Loucy (cell line): ENCODE measurements at regions not wholly inside any gene's neighbourhood (a gene's known extent, or its start where the extent isn't known, plus 50 kb on each side); places are given as distances from the start of the nearest gene placed in this dataset.

Experiments
- H2AFZ ChIP-seq: fragments of 200-600 bp; sonication (generic); 2 replicates; pipeline ENCODE4 v1.6.0; 2016; ENCODE audit warnings: antibody characterized with exemption, mild to moderate bottlenecking, low read length, moderate library complexity
- H3F3A ChIP-seq: fragments of 200-600 bp; 2 replicates; pipeline ENCODE4 v1.6.0; 2016; ENCODE audit warnings: antibody characterized with exemption, low read depth, mild to moderate bottlenecking
- H3K27me3 ChIP-seq: fragments of 200-600 bp; sonication (generic); 2 replicates; pipeline ENCODE4 v1.6.1; 2014; ENCODE audit warnings: low read length, mild to moderate bottlenecking; ENCODE audit not compliant: insufficient read depth, poor library complexity, severe bottlenecking
- H3K36me3 ChIP-seq: fragments of 200-600 bp; sonication (generic); 2 replicates; pipeline ENCODE4 v1.6.1; 2016; ENCODE audit warnings: low read length; ENCODE audit not compliant: insufficient read depth
- H3K4me1 ChIP-seq: fragments of 200-600 bp; sonication (generic); 2 replicates; pipeline ENCODE4 v1.5.1; 2014; ENCODE audit warnings: low read length, mild to moderate bottlenecking; ENCODE audit not compliant: insufficient read depth, poor library complexity, severe bottlenecking
- H3K4me2 ChIP-seq: fragments of 200-600 bp; sonication (generic); 2 replicates; pipeline ENCODE4 v1.6.0; 2014; ENCODE audit warnings: antibody characterized with exemption, low read length, low read depth, mild to moderate bottlenecking; ENCODE audit not compliant: poor library complexity, severe bottlenecking
- H3K4me3 ChIP-seq: fragments of 200-600 bp; sonication (generic); 2 replicates; pipeline ENCODE4 v1.5.1; 2014; ENCODE audit warnings: low read length, mild to moderate bottlenecking, mixed read lengths; ENCODE audit not compliant: poor library complexity, severe bottlenecking
- H3K79me2 ChIP-seq: fragments of 200-600 bp; sonication (generic); 2 replicates; pipeline ENCODE4 v1.6.1; 2014; ENCODE audit warnings: low read length; ENCODE audit not compliant: insufficient read depth
- H3K9ac ChIP-seq: fragments of 200-600 bp; sonication (generic); 2 replicates; pipeline ENCODE4 v1.6.0; 2014; ENCODE audit warnings: mild to moderate bottlenecking, low read depth, low read length, moderate library complexity; ENCODE audit not compliant: poor library complexity, severe bottlenecking
- H3K9me2 ChIP-seq: fragments of 200-600 bp; sonication (generic); replicated peaks from 2 replicates; pipeline ENCODE4 v1.6.1; 2016; ENCODE audit warnings: low read depth, low read length, mixed read lengths
- H3K9me3 ChIP-seq: fragments of 200-600 bp; sonication (generic); 2 replicates; pipeline ENCODE4 v1.6.1; 2014; ENCODE audit warnings: mild to moderate bottlenecking, antibody characterized with exemption, low read length, low read depth; ENCODE audit not compliant: insufficient read depth
- H4K20me1 ChIP-seq: fragments of 200-600 bp; sonication (generic); 2 replicates; pipeline ENCODE4 v1.6.0; 2014; ENCODE audit warnings: antibody characterized with exemption, low read length, mild to moderate bottlenecking; ENCODE audit not compliant: insufficient read depth, poor library complexity, severe bottlenecking
- EZH2phosphoT487 ChIP-seq: fragments of 200-600 bp; IDR thresholded peaks from 2 replicates; pipeline ENCODE4 v1.6.1; 2018; ENCODE audit warnings: antibody characterized with exemption, mild to moderate bottlenecking, moderate library complexity, borderline replicate concordance
- TF ChIP-seq, protein P1 (sequence below): fragments of 200-600 bp; sonication (generic); conservative IDR thresholded peaks from 2 replicates; pipeline ENCODE4 v1.5.1; 2014; ENCODE audit warnings: mild to moderate bottlenecking, antibody characterized with exemption, low read length

DNA sequence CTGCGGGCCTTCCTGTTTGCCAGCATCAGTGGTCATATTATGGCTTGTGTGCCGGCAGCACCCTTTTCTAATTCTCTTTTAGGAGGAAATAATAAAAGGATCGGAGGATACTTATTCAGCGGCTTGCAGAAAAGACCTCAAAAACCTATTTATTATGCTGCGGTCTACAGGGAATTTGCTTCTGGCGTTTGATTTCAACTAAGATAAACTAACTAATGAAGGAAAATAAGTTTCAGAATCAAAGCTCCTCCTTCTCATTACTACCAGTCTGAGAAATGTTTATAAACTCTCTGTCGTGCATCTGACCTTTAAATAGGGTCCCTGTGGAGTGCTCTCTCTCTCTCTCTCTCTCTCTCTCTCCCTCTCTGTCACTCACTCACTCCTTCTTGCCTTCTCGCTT, 335.0 kb upstream of the GLI3 start:
- H3F3A ChIP-seq: no peaks in the 10 kb centered on the region
- H3K36me3 ChIP-seq: no peaks in the 10 kb centered on the region
- H3K79me2 ChIP-seq: no peaks in the 10 kb centered on the region
- peaks cover 2% of the 10 kb centered on the region for H3K4me1 ChIP-seq
- no peak for TF ChIP-seq EZH2phosphoT487
- TF ChIP-seq, protein P1, sequence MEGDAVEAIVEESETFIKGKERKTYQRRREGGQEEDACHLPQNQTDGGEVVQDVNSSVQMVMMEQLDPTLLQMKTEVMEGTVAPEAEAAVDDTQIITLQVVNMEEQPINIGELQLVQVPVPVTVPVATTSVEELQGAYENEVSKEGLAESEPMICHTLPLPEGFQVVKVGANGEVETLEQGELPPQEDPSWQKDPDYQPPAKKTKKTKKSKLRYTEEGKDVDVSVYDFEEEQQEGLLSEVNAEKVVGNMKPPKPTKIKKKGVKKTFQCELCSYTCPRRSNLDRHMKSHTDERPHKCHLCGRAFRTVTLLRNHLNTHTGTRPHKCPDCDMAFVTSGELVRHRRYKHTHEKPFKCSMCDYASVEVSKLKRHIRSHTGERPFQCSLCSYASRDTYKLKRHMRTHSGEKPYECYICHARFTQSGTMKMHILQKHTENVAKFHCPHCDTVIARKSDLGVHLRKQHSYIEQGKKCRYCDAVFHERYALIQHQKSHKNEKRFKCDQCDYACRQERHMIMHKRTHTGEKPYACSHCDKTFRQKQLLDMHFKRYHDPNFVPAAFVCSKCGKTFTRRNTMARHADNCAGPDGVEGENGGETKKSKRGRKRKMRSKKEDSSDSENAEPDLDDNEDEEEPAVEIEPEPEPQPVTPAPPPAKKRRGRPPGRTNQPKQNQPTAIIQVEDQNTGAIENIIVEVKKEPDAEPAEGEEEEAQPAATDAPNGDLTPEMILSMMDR: no peak
- H4K20me1 ChIP-seq: no peaks in the 10 kb centered on the region
- H3K27me3 ChIP-seq: no peaks in the 10 kb centered on the region
- no peaks in the 10 kb centered on the region for H3K9me2 ChIP-seq
- peak overlapping the region; percentile 24 for H3K4me2 ChIP-seq
- no peaks in the 10 kb centered on the region for H3K9me3 ChIP-seq
- H3K9ac ChIP-seq: no peak overlapping the region
- no peak overlapping the region for H2AFZ ChIP-seq
- H3K4me3 ChIP-seq: no peak overlapping the region

DNA sequence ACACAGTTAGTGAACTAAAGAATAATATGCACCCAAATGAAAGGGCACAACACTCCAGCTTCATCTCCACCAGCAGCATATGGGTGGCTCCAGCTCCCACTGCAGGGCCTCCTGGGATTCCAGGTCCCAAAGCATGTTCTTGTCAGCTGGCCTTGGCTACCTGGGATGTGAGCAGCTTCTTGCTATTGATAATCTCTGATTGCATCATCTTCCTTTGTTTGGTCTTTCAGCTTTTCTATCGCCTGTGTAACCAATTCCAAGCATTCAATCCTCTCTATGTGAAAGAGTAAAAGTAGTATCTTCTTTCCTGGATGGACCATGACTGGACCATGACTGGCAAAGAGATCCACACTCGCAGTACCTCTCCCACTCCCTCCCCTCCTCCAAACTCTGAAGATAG, 333.9 kb upstream of the GLI3 start:
- no peaks in the 10 kb centered on the region for H3K36me3 ChIP-seq
- no peaks in the 10 kb centered on the region for H3K79me2 ChIP-seq
- TF ChIP-seq EZH2phosphoT487: no peak
- TF ChIP-seq, protein P1: no peak
- no peak overlapping the region for H3K4me2 ChIP-seq
- H3K4me1 ChIP-seq: peaks cover 2% of the 10 kb centered on the region
- H4K20me1 ChIP-seq: no peaks in the 10 kb centered on the region
- H3K27me3 ChIP-seq: no peaks in the 10 kb centered on the region
- no peaks in the 10 kb centered on the region for H3K9me2 ChIP-seq
- H3F3A ChIP-seq: no peaks in the 10 kb centered on the region
- H3K9me3 ChIP-seq: no peaks in the 10 kb centered on the region
- H3K4me3 ChIP-seq: no peak overlapping the region
- H2AFZ ChIP-seq: no peak overlapping the region
- H3K9ac ChIP-seq: no peak overlapping the region

DNA sequence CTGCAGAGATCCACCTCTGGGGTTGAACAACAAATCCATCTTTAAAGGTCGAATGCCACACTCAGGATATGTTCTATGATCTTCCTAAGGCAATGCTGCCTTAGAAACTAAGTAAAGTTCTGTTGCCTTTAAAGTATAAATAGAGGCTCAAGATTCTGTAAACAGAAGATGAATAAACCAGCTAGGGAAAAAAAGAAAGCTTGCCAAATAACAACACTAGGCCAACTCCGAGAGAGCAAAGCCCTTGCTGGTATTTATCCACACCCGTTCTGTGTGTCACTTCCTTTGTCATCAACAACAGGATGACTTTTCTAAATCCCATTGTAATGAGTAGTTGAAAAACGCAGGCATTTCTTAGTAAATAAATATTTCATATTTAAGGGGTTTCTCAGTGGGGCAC, 330.0 kb upstream of the GLI3 start:
- Histone ChIP-seq H3K4me3 (no peak overlapping the region), H3K27me3 (no peaks in the 10 kb centered on the region), H3K9me3 (no peaks in the 10 kb centered on the region), H4K20me1 (no peaks in the 10 kb centered on the region), H3K36me3 (no peaks in the 10 kb centered on the region), H3K9ac (no peak overlapping the region), H3K9me2 (no peaks in the 10 kb centered on the region), H3K79me2 (no peaks in the 10 kb centered on the region), H3K4me1 (peaks cover 1% of the 10 kb centered on the region), H2AFZ (no peak overlapping the region), H3K4me2 (no peak overlapping the region), H3F3A (no peaks in the 10 kb centered on the region)
- TF ChIP-seq, protein P1: no peak
- no peak for TF ChIP-seq EZH2phosphoT487
